Caco-2 (cell line): ENCODE measurements at regions not wholly inside any gene's neighbourhood (a gene's known extent, or its start where the extent isn't known, plus 50 kb on each side); places are given as distances from the start of the nearest gene placed in this dataset.

ENCODE experiments used
- BruUV-seq: library from RNA; stranded (reverse); fragments of 400-500 nt; replicated peaks from 2 replicates; lab custom pipeline; 2021; lab: Mats Ljungman, UMichigan
- CTCF ChIA-PET: fragments of 300-600 bp; sonication (Branson Sonifier 250); formaldehyde crosslinking; loops from one replicate; lab custom pipeline; 2022; ENCODE audit warnings: antibody characterized with exemption; lab: Charles Lee
- POLR2A ChIA-PET: fragments of 300-600 bp; sonication (Branson Sonifier 250); formaldehyde crosslinking; loops from one replicate; lab custom pipeline; 2022; ENCODE audit warnings: antibody characterized with exemption; lab: Charles Lee
- DNase-seq, 2 experiments: peaks; one replicate each; pipeline versions ENCODE4 v3.0.0 to v3.0.0-alpha.2; 2020 to 2022
- H3K27me3 ChIP-seq: replicated peaks from 2 replicates; pipeline ENCODE4 v1.6.0; 2011; ENCODE audit warnings: low read length; ENCODE audit not compliant: control insufficient read depth, insufficient read depth
- H3K36me3 ChIP-seq: 2 replicates; pipeline ENCODE4 v1.5.1; 2011; ENCODE audit warnings: low read length; ENCODE audit not compliant: control insufficient read depth, insufficient read depth
- H3K4me1 ChIP-seq: fragments of 250-450 bp; sonication (Bioruptor Pico); 2 replicates; pipeline ENCODE4 v1.5.1; 2020; ENCODE audit warnings: mild to moderate bottlenecking
- H3K4me3 ChIP-seq: 2 replicates; pipeline ENCODE4 v1.5.1; 2011; ENCODE audit warnings: low read depth, mild to moderate bottlenecking, control low read depth, low read length
- H3K9me3 ChIP-seq: fragments of 250-450 bp; sonication (Bioruptor Pico); 2 replicates; pipeline ENCODE4 v1.5.1; 2020; ENCODE audit warnings: mild to moderate bottlenecking, moderate library complexity
- H3K27ac Mint-ChIP-seq: one replicate; pipeline ENCODE4 v1.8.0; 2022; ENCODE audit warnings: mixed read lengths; ENCODE audit not compliant: unreplicated experiment
- H3K27me3 Mint-ChIP-seq: one replicate; pipeline ENCODE4 v1.8.0; 2022; ENCODE audit warnings: mixed read lengths; ENCODE audit not compliant: insufficient read depth, unreplicated experiment
- H3K36me3 Mint-ChIP-seq: one replicate; pipeline ENCODE4 v1.8.0; 2022; ENCODE audit warnings: mild to moderate bottlenecking, mixed read lengths; ENCODE audit not compliant: insufficient read depth, unreplicated experiment
- H3K4me1 Mint-ChIP-seq: one replicate; pipeline ENCODE4 v1.8.0; 2022; ENCODE audit warnings: low read depth, mixed read lengths; ENCODE audit not compliant: unreplicated experiment
- H3K4me3 Mint-ChIP-seq: one replicate; pipeline ENCODE4 v1.8.0; 2022; ENCODE audit warnings: mild to moderate bottlenecking, moderate library complexity, mixed read lengths; ENCODE audit not compliant: unreplicated experiment
- H3K9me3 Mint-ChIP-seq: one replicate; pipeline ENCODE4 v1.8.0; 2022; ENCODE audit warnings: mixed read lengths; ENCODE audit not compliant: unreplicated experiment
- intact Hi-C: fragments of 100-400 bp; cut with micrococcal nuclease; formaldehyde crosslinking; loops from one replicate; pipeline ENCODE4 v1.10.0; 2022; ENCODE audit not compliant: unreplicated experiment
- TF ChIP-seq, protein P1 (sequence below), 2 experiments: fragments of 200-600 bp in 1 of 2; IDR thresholded peaks; 1 replicate in 1 of 2; 2 replicates in 1 of 2; pipeline versions ENCODE4 v1.5.1 to v1.8.0; 2011 to 2022; ENCODE audit warnings: antibody characterized with exemption in 1 of 2, control low read depth in 1 of 2, inconsistent platforms in 1 of 2, low read depth in 1 of 2, low read length in 1 of 2, mild to moderate bottlenecking in 1 of 2, moderate library complexity in 1 of 2; ENCODE audit not compliant: insufficient read depth in 1 of 2, severe bottlenecking in 1 of 2, unreplicated experiment in 1 of 2

DNA sequence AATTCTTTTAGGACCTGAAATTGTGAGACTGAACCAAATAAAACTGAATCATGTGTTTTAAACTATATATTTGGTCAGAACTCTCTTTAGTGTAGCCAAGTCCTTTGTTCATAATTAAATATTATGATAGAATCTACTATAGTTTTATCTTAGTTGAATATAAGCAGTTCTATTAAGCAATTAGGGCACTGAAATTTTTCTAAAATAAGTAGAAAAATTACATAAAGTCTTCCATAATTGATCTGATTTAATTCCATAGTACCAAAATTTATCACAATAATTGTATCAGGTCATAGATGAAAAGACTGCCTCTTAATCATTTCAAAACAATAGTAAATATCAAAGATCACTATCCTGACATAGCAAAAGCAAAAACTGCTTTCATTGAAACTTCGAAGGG lies 90.1 kb upstream of the BET1 start:
- Mint-ChIP-seq H3K4me3 (no peak overlapping the region), H3K27me3 (peaks cover 21% of the 10 kb centered on the region), H3K27ac (no peak overlapping the region), H3K4me1 (no peaks in the 10 kb centered on the region), H3K9me3 (no peaks in the 10 kb centered on the region), H3K36me3 (no peaks in the 10 kb centered on the region)
- DNase-seq, result no peak
- ChIA-PET CTCF (no interaction called here), POLR2A (no interaction called here)
- Histone ChIP-seq H3K4me1 (no peaks in the 10 kb centered on the region), H3K27me3 (peaks cover 2% of the 10 kb centered on the region; the same call in 1 of the 2 replicates), H3K4me3 (no peak overlapping the region), H3K9me3 (no peaks in the 10 kb centered on the region), H3K36me3 (no peaks in the 10 kb centered on the region)
- TF ChIP-seq, protein P1, sequence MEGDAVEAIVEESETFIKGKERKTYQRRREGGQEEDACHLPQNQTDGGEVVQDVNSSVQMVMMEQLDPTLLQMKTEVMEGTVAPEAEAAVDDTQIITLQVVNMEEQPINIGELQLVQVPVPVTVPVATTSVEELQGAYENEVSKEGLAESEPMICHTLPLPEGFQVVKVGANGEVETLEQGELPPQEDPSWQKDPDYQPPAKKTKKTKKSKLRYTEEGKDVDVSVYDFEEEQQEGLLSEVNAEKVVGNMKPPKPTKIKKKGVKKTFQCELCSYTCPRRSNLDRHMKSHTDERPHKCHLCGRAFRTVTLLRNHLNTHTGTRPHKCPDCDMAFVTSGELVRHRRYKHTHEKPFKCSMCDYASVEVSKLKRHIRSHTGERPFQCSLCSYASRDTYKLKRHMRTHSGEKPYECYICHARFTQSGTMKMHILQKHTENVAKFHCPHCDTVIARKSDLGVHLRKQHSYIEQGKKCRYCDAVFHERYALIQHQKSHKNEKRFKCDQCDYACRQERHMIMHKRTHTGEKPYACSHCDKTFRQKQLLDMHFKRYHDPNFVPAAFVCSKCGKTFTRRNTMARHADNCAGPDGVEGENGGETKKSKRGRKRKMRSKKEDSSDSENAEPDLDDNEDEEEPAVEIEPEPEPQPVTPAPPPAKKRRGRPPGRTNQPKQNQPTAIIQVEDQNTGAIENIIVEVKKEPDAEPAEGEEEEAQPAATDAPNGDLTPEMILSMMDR (IDR thresholded peaks at IDR 0.05; ENCODE audit: insufficient read depth in 1 of 2, low read depth in 1 of 2, low read length in 1 of 2, severe bottlenecking in 1 of 2, unreplicated experiment in 1 of 2), result no peak
- no TSS peak for BruUV-seq
- intact Hi-C loops, result no loop called here

DNA sequence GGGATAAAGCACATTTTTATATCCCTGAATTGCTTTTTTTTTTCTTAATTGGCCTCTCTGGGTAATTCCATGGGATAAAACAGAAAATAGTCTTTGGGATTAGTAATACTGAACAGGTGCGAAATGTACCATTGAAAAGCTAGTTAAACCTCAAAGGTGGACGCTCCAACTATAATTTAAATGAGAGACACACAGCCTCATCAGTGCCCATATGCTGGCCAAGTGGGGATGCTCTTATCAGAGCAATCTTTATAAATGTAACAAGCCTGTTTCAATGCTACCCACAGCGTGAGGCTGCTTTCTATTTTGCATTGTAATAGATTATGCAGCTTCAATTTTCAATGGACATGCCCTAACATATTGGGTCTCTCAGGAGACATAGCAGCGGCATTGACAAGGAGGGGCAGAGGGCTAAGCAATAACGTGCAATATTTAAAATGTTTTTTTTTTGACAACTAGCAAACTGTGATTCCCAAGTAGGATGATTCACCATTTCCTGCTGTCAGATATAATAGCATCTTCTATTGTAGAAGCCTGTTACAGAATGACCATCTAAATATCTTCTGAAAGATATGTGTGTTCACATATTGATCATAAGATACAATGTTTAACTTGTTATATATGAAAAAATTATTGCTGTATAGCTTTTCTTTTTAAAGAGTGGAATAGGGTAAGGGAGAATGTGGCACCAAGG lies 91.3 kb upstream of the BET1 start:
- Mint-ChIP-seq H3K9me3 (no peaks in the 10 kb centered on the region), H3K27ac (no peak overlapping the region), H3K36me3 (no peaks in the 10 kb centered on the region), H3K27me3 (peaks cover 15% of the 10 kb centered on the region), H3K4me3 (no peak overlapping the region), H3K4me1 (no peaks in the 10 kb centered on the region)
- intact Hi-C loops, result no loop called here
- no peak for DNase-seq
- peaks cover 6% of the 10 kb centered on the region; the same call in 1 of the 2 replicates for H3K9me3 ChIP-seq
- H3K4me3 ChIP-seq, result no peak overlapping the region
- no TSS peak for BruUV-seq
- TF ChIP-seq, protein P1 (IDR thresholded peaks at IDR 0.05; ENCODE audit: insufficient read depth in 1 of 2, low read depth in 1 of 2, low read length in 1 of 2, severe bottlenecking in 1 of 2, unreplicated experiment in 1 of 2), result no peak
- no peaks in the 10 kb centered on the region for H3K36me3 ChIP-seq
- ChIA-PET POLR2A (no interaction called here), CTCF (no interaction called here)
- H3K4me1 ChIP-seq, result no peaks in the 10 kb centered on the region
- no peaks in the 10 kb centered on the region for H3K27me3 ChIP-seq

DNA sequence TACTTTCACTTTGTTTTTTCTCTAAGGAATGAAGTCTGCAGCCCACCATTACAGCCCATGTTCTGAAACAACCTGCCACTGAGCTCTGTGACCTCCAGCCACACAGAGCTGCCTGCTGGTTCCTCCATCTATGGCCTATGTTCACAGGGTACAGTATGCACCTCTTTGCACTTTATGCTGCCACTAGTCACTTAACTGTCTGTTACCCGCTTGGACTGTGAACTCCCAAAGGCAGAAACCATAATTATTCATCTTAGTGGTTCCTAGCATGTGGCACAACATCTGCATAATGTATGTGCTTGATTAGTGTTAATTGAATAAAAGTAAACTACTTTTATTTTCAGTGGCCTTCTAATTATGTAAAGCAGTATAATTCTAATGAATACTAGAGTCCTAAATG lies 95.5 kb upstream of the BET1 start:
- ChIA-PET CTCF (no interaction called here), POLR2A (no interaction called here)
- H3K4me3 ChIP-seq, result no peak overlapping the region
- H3K27me3 Mint-ChIP-seq, result no peaks in the 10 kb centered on the region
- H3K4me1 Mint-ChIP-seq, result no peaks in the 10 kb centered on the region
- peaks cover 8% of the 10 kb centered on the region; the same call in 1 of the 2 replicates for H3K9me3 ChIP-seq
- H3K4me3 Mint-ChIP-seq, result no peak overlapping the region
- H3K36me3 Mint-ChIP-seq, result no peaks in the 10 kb centered on the region
- H3K27me3 ChIP-seq, result no peaks in the 10 kb centered on the region
- intact Hi-C loops, result no loop called here
- BruUV-seq, result no TSS peak
- H3K4me1 ChIP-seq, result no peaks in the 10 kb centered on the region
- H3K36me3 ChIP-seq, result no peaks in the 10 kb centered on the region
- no peak for DNase-seq
- TF ChIP-seq, protein P1 (IDR thresholded peaks at IDR 0.05; ENCODE audit: insufficient read depth in 1 of 2, low read depth in 1 of 2, low read length in 1 of 2, severe bottlenecking in 1 of 2, unreplicated experiment in 1 of 2), result no peak
- H3K9me3 Mint-ChIP-seq, result no peaks in the 10 kb centered on the region
- H3K27ac Mint-ChIP-seq, result no peak overlapping the region
